Endothelial cell of umbilical vein (primary cell): ENCODE measurements at regions not wholly inside any gene's neighbourhood (a gene's known extent, or its start where the extent isn't known, plus 50 kb on each side); places are given as distances from the start of the nearest gene placed in this dataset.

Experiments used
- BruUV-seq: library from RNA; stranded (reverse); fragments of 400-500 nt; replicated peaks from 2 replicates; lab custom pipeline; 2021; lab: Mats Ljungman, UMichigan
- CTCF ChIA-PET: fragments of 300-600, 350-600 bp; sonication (Branson Sonifier 250); formaldehyde crosslinking; loops from one replicate; lab custom pipeline; 2021; ENCODE audit warnings: antibody characterized with exemption, inconsistent platforms; lab: Charles Lee
- POLR2A ChIA-PET: fragments of 300-600, 350-600 bp; sonication (Branson Sonifier 250); formaldehyde crosslinking; loops from one replicate; lab custom pipeline; 2021; ENCODE audit warnings: antibody characterized with exemption, inconsistent platforms; lab: Charles Lee
- DNase-seq: peaks from one replicate; pipeline ENCODE4 v3.0.0-alpha.2; 2011; ENCODE audit warnings: low read depth, low spot score
- FAIRE-seq: peaks from 2 replicates; lab custom pipeline; 2011; peaks lifted over from hg19 to GRCh38; lab: Jason Lieb, UNC
- H2AFZ ChIP-seq: 2 replicates; pipeline ENCODE4 v1.6.0; 2012; ENCODE audit warnings: low read depth, low read length, control low read depth, inconsistent platforms
- H3K27ac ChIP-seq: 2 replicates; pipeline ENCODE4 v1.5.1; 2011; ENCODE audit warnings: low read depth, mild to moderate bottlenecking, control low read depth, low read length, moderate library complexity; ENCODE audit not compliant: insufficient read depth
- H3K27me3 ChIP-seq, 2 experiments: 2 replicates each; pipeline versions ENCODE4 v1.6.0 to v1.6.1; 2011; ENCODE audit warnings: low read length in 2 of 2, mixed read lengths in 1 of 2; ENCODE audit not compliant: control insufficient read depth in 2 of 2, insufficient read depth in 2 of 2
- H3K36me3 ChIP-seq, 2 experiments: 2 replicates in 1 of 2; 3 replicates in 1 of 2; pipeline ENCODE4 v1.5.1; 2011; ENCODE audit warnings: low read length in 2 of 2, mild to moderate bottlenecking in 1 of 2, moderate library complexity in 1 of 2; ENCODE audit not compliant: control insufficient read depth in 2 of 2, insufficient read depth in 2 of 2; ENCODE audit errors: extremely low read depth in 1 of 2
- H3K4me1 ChIP-seq: 3 replicates; pipeline ENCODE4 v1.5.1; 2011; ENCODE audit warnings: mild to moderate bottlenecking, low read length; ENCODE audit not compliant: control insufficient read depth, insufficient read depth; ENCODE audit errors: extremely low read depth
- H3K4me2 ChIP-seq: 2 replicates; pipeline ENCODE4 v1.6.1; 2011; ENCODE audit warnings: low read length, control low read depth, mixed read lengths; ENCODE audit not compliant: insufficient read depth
- H3K4me3 ChIP-seq, 3 experiments: fragments of 200-600 bp in 1 of 3; sonication (generic), shearing (Covaris generic) in 1 of 3; replicated peaks in 1 of 3; 2 replicates each; pipeline ENCODE4 v1.5.1; 2011 to 2016; ENCODE audit warnings: control low read depth in 3 of 3, low read length in 3 of 3, mild to moderate bottlenecking in 2 of 3, inconsistent platforms in 1 of 3, low read depth in 1 of 3, moderate library complexity in 1 of 3; ENCODE audit not compliant: insufficient read depth in 1 of 3
- H3K79me2 ChIP-seq: 2 replicates; pipeline ENCODE4 v1.6.0; 2012; ENCODE audit warnings: low read length, inconsistent platforms; ENCODE audit not compliant: control insufficient read depth, insufficient read depth
- H3K9ac ChIP-seq: replicated peaks from 2 replicates; pipeline ENCODE3; 2011; ENCODE audit warnings: low read length, control low read depth; ENCODE audit not compliant: insufficient read depth; ENCODE audit errors: extremely low read depth
- H3K9me1 ChIP-seq: replicated peaks from 3 replicates; pipeline ENCODE4 v1.6.0; 2011; ENCODE audit warnings: mild to moderate bottlenecking, low read length; ENCODE audit not compliant: control insufficient read depth, insufficient read depth; ENCODE audit errors: extremely low read depth
- H3K9me3 ChIP-seq: replicated peaks from 2 replicates; pipeline ENCODE4 v1.5.1; 2012; ENCODE audit warnings: low read length, inconsistent platforms; ENCODE audit not compliant: control insufficient read depth, insufficient read depth
- H4K20me1 ChIP-seq: replicated peaks from 2 replicates; pipeline ENCODE3; 2011; ENCODE audit warnings: mild to moderate bottlenecking, low read length; ENCODE audit not compliant: control insufficient read depth, insufficient read depth; ENCODE audit errors: extremely low read depth
- CTCF ChIP-seq, 2 donors: IDR thresholded peaks; 1 replicate in 1 of 2; 2 replicates in 1 of 2; pipeline ENCODE4 v1.5.1; 2011; ENCODE audit warnings: low read length in 2 of 2, mild to moderate bottlenecking in 2 of 2, moderate library complexity in 2 of 2, control low read depth in 1 of 2, inconsistent platforms in 1 of 2, low read depth in 1 of 2; ENCODE audit not compliant: insufficient read depth in 1 of 2; ENCODE audit errors: extremely low read depth in 1 of 2
- EZH2 ChIP-seq: IDR thresholded peaks from 2 replicates; pipeline ENCODE4 v1.6.1; 2012; ENCODE audit warnings: borderline replicate concordance, low read depth, mild to moderate bottlenecking, moderate library complexity, low read length, inconsistent platforms; ENCODE audit not compliant: severe bottlenecking
- FOS ChIP-seq: IDR thresholded peaks from 2 replicates; pipeline ENCODE4 v1.6.1; 2011; ENCODE audit warnings: mild to moderate bottlenecking, low read length, moderate library complexity, borderline replicate concordance; ENCODE audit not compliant: insufficient read depth
- GATA2 ChIP-seq: IDR thresholded peaks from 2 replicates; pipeline ENCODE4 v1.7.0; 2011; ENCODE audit warnings: low read depth, mild to moderate bottlenecking, moderate library complexity, mixed read lengths, low read length; ENCODE audit not compliant: insufficient read length, insufficient read depth
- JUN ChIP-seq: IDR thresholded peaks from 2 replicates; pipeline ENCODE4 v1.6.1; 2011; ENCODE audit warnings: borderline replicate concordance, low read depth; ENCODE audit not compliant: insufficient read length, insufficient read depth
- MAX ChIP-seq: IDR thresholded peaks from 2 replicates; pipeline ENCODE4 v1.6.1; 2011; ENCODE audit not compliant: insufficient read depth, insufficient read length
- MYC ChIP-seq: IDR thresholded peaks from one replicate; pipeline ENCODE4 v1.6.1; 2011; ENCODE audit warnings: mild to moderate bottlenecking, low read depth, low read length
- POLR2A ChIP-seq: IDR thresholded peaks from 2 replicates; pipeline ENCODE4 v1.6.1; 2012; ENCODE audit warnings: low read depth, mild to moderate bottlenecking, control low read depth, low read length
- POLR2AphosphoS5 ChIP-seq: IDR thresholded peaks from 2 replicates; pipeline ENCODE4 v1.6.1; 2012; ENCODE audit warnings: low read depth, mild to moderate bottlenecking, control low read depth, low read length, moderate library complexity; ENCODE audit not compliant: insufficient read depth
- dilution Hi-C: fragments of 300-500 bp; cut with MboI; formaldehyde crosslinking; loops from one replicate; pipeline ENCODE4 v1.15.0; 2019; ENCODE audit warnings: low sequenced_read_pairs; ENCODE audit not compliant: extremely low pct_ligation_motif_present
- intact Hi-C: fragments of 100-400 bp; cut with micrococcal nuclease; formaldehyde crosslinking; loops from one replicate; pipeline ENCODE4 v1.10.0; 2022

GRCh38 chr18:2441544-2441943, 129.8 kb downstream of the METTL4 start:
- TF ChIP-seq CTCF (IDR thresholded peaks at IDR 0.05; ENCODE audit: extremely low read depth in 1 of 2, insufficient read depth in 1 of 2, low read depth in 1 of 2, low read length in 2 of 2) (no peak), GATA2 (no peak), POLR2A (no peak), FOS (no peak), MAX (no peak), MYC (no peak), POLR2AphosphoS5 (no peak), JUN (no peak), EZH2 (no peak)
- dilution Hi-C loops (no loop called here), intact Hi-C loops (no loop called here)
- Histone ChIP-seq H3K36me3 (no peaks in the 10 kb centered on the region), H3K9me3 (no peaks in the 10 kb centered on the region), H3K27ac (no peak overlapping the region), H2AFZ (no peak overlapping the region), H3K9ac (no peak overlapping the region), H3K27me3 (no peaks in the 10 kb centered on the region), H4K20me1 (no peaks in the 10 kb centered on the region), H3K4me3 (no peak overlapping the region), H3K4me1 (no peaks in the 10 kb centered on the region), H3K4me2 (no peak overlapping the region), H3K79me2 (no peaks in the 10 kb centered on the region), H3K9me1 (no peaks in the 10 kb centered on the region)
- no TSS peak for BruUV-seq
- CTCF ChIA-PET: interaction anchor here (1.9 kb wide), 1 partner anchor 106 kb away, joined by 5 read pairs; no protein-coding TSS in a partner anchor
- FAIRE-seq (no peak), DNase-seq (no peak)
- POLR2A ChIA-PET: no interaction called here
